H1 (cell line): ENCODE measurements at regions not wholly inside any gene's neighbourhood (a gene's known extent, or its start where the extent isn't known, plus 50 kb on each side); places are given as distances from the start of the nearest gene placed in this dataset.

Source experiments
- CTCF ChIA-PET: fragments of 300-600 bp; sonication (Branson Sonifier 250); formaldehyde crosslinking; loops from one replicate; lab custom pipeline; 2021; ENCODE audit not compliant: partially characterized antibody; lab: Charles Lee
- POLR2A ChIA-PET: fragments of 300-600 bp; sonication (Branson Sonifier 250); formaldehyde crosslinking; loops from one replicate; lab custom pipeline; 2021; ENCODE audit warnings: inconsistent platforms; ENCODE audit not compliant: partially characterized antibody; lab: Charles Lee
- DNase-seq, 2 experiments: peaks; one replicate each; pipeline versions ENCODE4 v3.0.0 to v3.0.0-alpha.2; 2010 to 2022; ENCODE audit warnings: low spot score in 2 of 2, low read depth in 1 of 2, mixed read lengths in 1 of 2
- FAIRE-seq: peaks from 2 replicates; lab custom pipeline; 2011; peaks lifted over from hg19 to GRCh38; lab: Jason Lieb, UNC
- H2AFZ ChIP-seq: 2 replicates; pipeline ENCODE4 v1.8.1; 2012; ENCODE audit warnings: low read length, inconsistent platforms
- H2AK5ac ChIP-seq: 2 replicates; pipeline ENCODE4 v1.6.1; 2013; ENCODE audit warnings: low read depth, low read length
- H2BK120ac ChIP-seq: replicated peaks from 2 replicates; pipeline ENCODE3; 2013; ENCODE audit warnings: low read depth, low read length, inconsistent platforms
- H2BK12ac ChIP-seq: 2 replicates; pipeline ENCODE4 v1.6.1; 2013; ENCODE audit warnings: low read depth, low read length
- H2BK15ac ChIP-seq: 2 replicates; pipeline ENCODE4 v1.6.1; 2013; ENCODE audit warnings: low read length
- H2BK20ac ChIP-seq: 2 replicates; pipeline ENCODE4 v1.6.1; 2013; ENCODE audit warnings: low read length
- H2BK5ac ChIP-seq: 2 replicates; pipeline ENCODE4 v1.6.1; 2013; ENCODE audit warnings: low read depth, low read length
- H3K14ac ChIP-seq: 2 replicates; pipeline ENCODE4 v1.6.1; 2013; ENCODE audit warnings: inconsistent platforms; ENCODE audit not compliant: insufficient read length
- H3K18ac ChIP-seq: 2 replicates; pipeline ENCODE4 v1.6.1; 2013; ENCODE audit warnings: low read length; ENCODE audit errors: extremely low read depth
- H3K23ac ChIP-seq: 2 replicates; pipeline ENCODE4 v1.6.1; 2013; ENCODE audit warnings: inconsistent platforms; ENCODE audit not compliant: insufficient read length
- H3K23me2 ChIP-seq: 2 replicates; pipeline ENCODE4 v1.6.1; 2013; ENCODE audit warnings: low read depth, low read length
- H3K27ac ChIP-seq: 2 replicates; pipeline ENCODE4 v1.6.1; 2011; ENCODE audit warnings: low read depth, low read length, inconsistent platforms
- H3K27me3 ChIP-seq, 4 experiments: replicated peaks in 1 of 4; 1 replicate in 1 of 4; 2 replicates in 3 of 4; pipeline versions ENCODE4 v1.6.1 to v1.8.1; 2011 to 2013; ENCODE audit warnings: low read length in 3 of 4, mild to moderate bottlenecking in 3 of 4, inconsistent platforms in 2 of 4, mixed read lengths in 2 of 4, moderate library complexity in 1 of 4; ENCODE audit not compliant: control insufficient read depth in 3 of 4, insufficient read depth in 3 of 4; ENCODE audit errors: extremely low read depth in 1 of 4
- H3K36me3 ChIP-seq, 4 experiments: 2 replicates each; pipeline versions ENCODE4 v1.6.1 to v1.8.1; 2011 to 2013; ENCODE audit warnings: mild to moderate bottlenecking in 4 of 4, low read length in 3 of 4, moderate library complexity in 2 of 4, control low read depth in 1 of 4, inconsistent platforms in 1 of 4; ENCODE audit not compliant: insufficient read depth in 4 of 4, control insufficient read depth in 2 of 4
- H3K4ac ChIP-seq: replicated peaks from 2 replicates; pipeline ENCODE3; 2013; ENCODE audit warnings: low read length, low read depth, mixed read lengths, inconsistent platforms; ENCODE audit not compliant: insufficient read length
- H3K4me1 ChIP-seq, 4 experiments: replicated peaks in 1 of 4; 1 replicate in 1 of 4; 2 replicates in 3 of 4; pipeline versions ENCODE4 v1.6.1 to v1.8.1; 2011 to 2013; ENCODE audit warnings: low read length in 3 of 4, inconsistent platforms in 2 of 4, mixed read lengths in 1 of 4; ENCODE audit not compliant: insufficient read depth in 4 of 4, control insufficient read depth in 3 of 4
- H3K4me2 ChIP-seq, 2 experiments: 2 replicates each; pipeline versions ENCODE4 v1.6.1 to v1.8.1; 2011 to 2013; ENCODE audit warnings: low read depth in 2 of 2, low read length in 2 of 2, control low read depth in 1 of 2, inconsistent platforms in 1 of 2, mild to moderate bottlenecking in 1 of 2; ENCODE audit not compliant: insufficient read depth in 1 of 2
- H3K4me3 ChIP-seq, 4 experiments: fragments of 200-600, 300-600 bp in 1 of 4; sonication (generic), shearing (Covaris generic), sonication (Bioruptor Twin) in 1 of 4; 2 replicates each; pipeline versions ENCODE4 v1.5.1 to v1.8.1; 2011 to 2016; ENCODE audit warnings: low read length in 4 of 4, low read depth in 3 of 4, control low read depth in 2 of 4, inconsistent platforms in 2 of 4, mild to moderate bottlenecking in 2 of 4, mixed read lengths in 1 of 4, moderate library complexity in 1 of 4; ENCODE audit not compliant: insufficient read depth in 2 of 4; ENCODE audit errors: extremely low read depth in 1 of 4
- H3K56ac ChIP-seq: replicated peaks from 2 replicates; pipeline ENCODE3; 2013; ENCODE audit warnings: low read depth, mild to moderate bottlenecking, mixed read lengths, low read length, inconsistent platforms; ENCODE audit not compliant: insufficient read length
- H3K79me1 ChIP-seq: 2 replicates; pipeline ENCODE4 v1.6.1; 2013; ENCODE audit warnings: low read depth, low read length, control low read depth
- H3K79me2 ChIP-seq, 2 experiments: 2 replicates each; pipeline versions ENCODE4 v1.6.1 to v1.8.1; 2012 to 2013; ENCODE audit warnings: low read length in 2 of 2, mild to moderate bottlenecking in 2 of 2, inconsistent platforms in 1 of 2; ENCODE audit not compliant: insufficient read depth in 2 of 2, control insufficient read depth in 1 of 2
- H3K9ac ChIP-seq, 4 experiments: replicated peaks in 1 of 4; 1 replicate in 1 of 4; 2 replicates in 3 of 4; pipeline versions ENCODE4 v1.6.1 to v1.8.1; 2011 to 2013; ENCODE audit warnings: low read depth in 3 of 4, low read length in 3 of 4, control low read depth in 2 of 4, mild to moderate bottlenecking in 2 of 4, moderate library complexity in 2 of 4, inconsistent platforms in 1 of 4; ENCODE audit errors: extremely low read depth in 1 of 4
- H3K9me3 ChIP-seq, 2 experiments: 2 replicates each; pipeline versions ENCODE4 v1.6.1 to v1.8.1; 2012 to 2013; ENCODE audit warnings: mild to moderate bottlenecking in 2 of 2, moderate library complexity in 2 of 2, control low read depth in 1 of 2, inconsistent platforms in 1 of 2, low read depth in 1 of 2, low read length in 1 of 2, mixed read lengths in 1 of 2; ENCODE audit not compliant: insufficient read depth in 2 of 2
- H4K20me1 ChIP-seq, 2 experiments: replicated peaks in 1 of 2; 2 replicates each; pipeline versions ENCODE3 to v1.8.1; 2011 to 2013; ENCODE audit warnings: inconsistent platforms in 2 of 2, low read length in 2 of 2, mild to moderate bottlenecking in 1 of 2; ENCODE audit not compliant: insufficient read depth in 2 of 2, control insufficient read depth in 1 of 2
- H4K5ac ChIP-seq: 2 replicates; pipeline ENCODE4 v1.6.1; 2013; ENCODE audit warnings: low read length, low read depth, mixed read lengths, inconsistent platforms; ENCODE audit not compliant: insufficient read length
- H4K8ac ChIP-seq: 2 replicates; pipeline ENCODE4 v1.8.0; 2013; ENCODE audit warnings: mild to moderate bottlenecking, moderate library complexity, low read length, inconsistent platforms; ENCODE audit not compliant: insufficient read depth; ENCODE audit errors: extremely low read depth
- H4K91ac ChIP-seq: replicated peaks from 2 replicates; pipeline ENCODE3; 2013; ENCODE audit warnings: low read length, mixed read lengths, inconsistent platforms; ENCODE audit not compliant: insufficient read length
- PHF8 ChIP-seq: fragments of 200-600 bp; sonication (generic); conservative IDR thresholded peaks from 2 replicates; pipeline ENCODE4 v1.7.1; 2012; ENCODE audit warnings: low read depth, mild to moderate bottlenecking, inconsistent platforms, low read length, moderate library complexity
- WGBS, 2 experiments: shearing (Covaris generic) in 1 of 2; methylation state at CpG; one replicate each; pipeline versions ENCODE4 v1.1.6 to v1.1.7; 2013 to 2015; ENCODE audit warnings: low lambda C conversion rate in 2 of 2, mixed read lengths in 2 of 2, inconsistent platforms in 1 of 2, low coverage in 1 of 2, missing lambda C conversion rate in 1 of 2; ENCODE audit not compliant: insufficient replicate concordance in 2 of 2, insufficient coverage in 1 of 2, insufficient read length in 1 of 2; ENCODE audit errors: extremely low coverage in 1 of 2, missing lambda C conversion rate in 1 of 2; 5-methylcytosine and 5-hydroxymethylcytosine counted together

DNA sequence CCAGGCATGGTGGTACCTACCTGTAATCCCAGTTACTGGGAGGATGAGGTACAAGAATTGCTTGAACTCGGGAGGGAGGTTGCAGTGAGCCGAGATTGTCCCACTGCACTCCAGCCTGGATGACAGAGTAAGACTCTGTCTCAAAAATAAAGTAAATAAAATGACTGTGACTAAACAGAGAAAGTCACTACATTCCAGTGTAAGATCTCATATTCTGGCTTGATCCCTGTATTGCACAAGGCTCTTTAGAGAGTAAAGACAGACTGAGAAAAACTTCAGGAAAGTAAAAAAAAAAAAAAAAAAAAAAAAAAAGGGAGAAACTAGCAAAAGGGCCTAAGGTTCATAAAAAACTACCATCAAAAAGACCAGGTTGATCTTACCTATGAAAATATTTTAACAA, 106.6 kb upstream of the PJA2 start:
- no peak overlapping the region for H3K4ac ChIP-seq
- no peaks in the 10 kb centered on the region for H3K23me2 ChIP-seq
- H2BK120ac ChIP-seq, result no peak overlapping the region
- H2AK5ac ChIP-seq, result no peak overlapping the region
- H3K79me2 ChIP-seq, result no peaks in the 10 kb centered on the region
- POLR2A ChIA-PET, result no interaction called here
- H3K18ac ChIP-seq, result no peak overlapping the region
- H2BK12ac ChIP-seq, result no peak overlapping the region
- H3K9ac ChIP-seq, result no peak overlapping the region
- DNase-seq (no peak), FAIRE-seq (no peak)
- no peaks in the 10 kb centered on the region for H3K79me1 ChIP-seq
- H3K4me2 ChIP-seq, result no peak overlapping the region
- H3K36me3 ChIP-seq, result no peaks in the 10 kb centered on the region
- H3K56ac ChIP-seq, result no peak overlapping the region
- H2BK5ac ChIP-seq, result no peak overlapping the region
- no peak overlapping the region for H4K91ac ChIP-seq
- H3K23ac ChIP-seq, result no peak overlapping the region
- H2BK15ac ChIP-seq, result no peak overlapping the region
- H3K4me1 ChIP-seq, result no peaks in the 10 kb centered on the region
- H4K5ac ChIP-seq, result no peak overlapping the region
- H3K27me3 ChIP-seq, result no peaks in the 10 kb centered on the region
- no peaks in the 10 kb centered on the region for H3K9me3 ChIP-seq
- no peak overlapping the region for H4K8ac ChIP-seq
- H3K14ac ChIP-seq, result no peak overlapping the region
- H3K4me3 ChIP-seq, result no peak overlapping the region
- no peak for TF ChIP-seq PHF8
- CTCF ChIA-PET, result no interaction called here
- no peaks in the 10 kb centered on the region for H4K20me1 ChIP-seq
- no peak overlapping the region for H3K27ac ChIP-seq
- no peak overlapping the region for H2BK20ac ChIP-seq
- H2AFZ ChIP-seq, result no peak overlapping the region
- WGBS, 2 experiments, result 96% methylated on average over 2 of the region's 2 CpGs; no CpG with 5 or more reads in 1 of the 2 experiments
